Mammary epithelial cell (primary cell): ENCODE measurements at regions not wholly inside any gene's neighbourhood (a gene's known extent, or its start where the extent isn't known, plus 50 kb on each side); places are given as distances from the start of the nearest gene placed in this dataset.

Experiments used
- CTCF ChIP-seq, 2 donors: IDR thresholded peaks in 1 of 2; conservative IDR thresholded peaks in 1 of 2; 2 replicates each; pipeline ENCODE4 v1.5.1; 2011 to 2012; ENCODE audit warnings: inconsistent platforms in 2 of 2, low read length in 2 of 2, mild to moderate bottlenecking in 2 of 2, control low read depth in 1 of 2, low read depth in 1 of 2; ENCODE audit not compliant: insufficient read depth in 1 of 2; ENCODE audit errors: extremely low read depth in 1 of 2
- EZH2 ChIP-seq: IDR thresholded peaks from 2 replicates; pipeline ENCODE4 v1.6.1; 2012; ENCODE audit warnings: low read length, inconsistent platforms, borderline replicate concordance

GRCh38 chrX:146186540-146186939, 368.9 kb downstream of the SLITRK2 start:
- TF ChIP-seq CTCF (conservative IDR thresholded peaks at IDR 0.05 in 1 of 2, IDR thresholded peaks at IDR 0.05 in 1 of 2; ENCODE audit: extremely low read depth in 1 of 2, insufficient read depth in 1 of 2, low read depth in 1 of 2, low read length in 2 of 2) (no peak), EZH2 (no peak)
